ENCODE measurements at regions not wholly inside any gene's neighbourhood (a gene's known extent, or its start where the extent isn't known, plus 50 kb on each side); places are given as distances from the start of the nearest gene placed in this dataset.

GRCh38 chr4:135605076-135605475, 1403.5 kb upstream of the PABPC4L start:
- no peak for TF ChIP-seq CTCF (IDR thresholded peaks at IDR 0.05; ENCODE audit: low read depth, low read length, missing control alignments)
- no peak for DNase-seq (ENCODE audit: low read depth)
- no peak overlapping the region for H3K4me3 ChIP-seq (ENCODE audit: low read depth, low read length)
- in situ Hi-C loops (cut with HindIII; ENCODE audit: low sequenced_read_pairs), result no loop called here

DNA sequence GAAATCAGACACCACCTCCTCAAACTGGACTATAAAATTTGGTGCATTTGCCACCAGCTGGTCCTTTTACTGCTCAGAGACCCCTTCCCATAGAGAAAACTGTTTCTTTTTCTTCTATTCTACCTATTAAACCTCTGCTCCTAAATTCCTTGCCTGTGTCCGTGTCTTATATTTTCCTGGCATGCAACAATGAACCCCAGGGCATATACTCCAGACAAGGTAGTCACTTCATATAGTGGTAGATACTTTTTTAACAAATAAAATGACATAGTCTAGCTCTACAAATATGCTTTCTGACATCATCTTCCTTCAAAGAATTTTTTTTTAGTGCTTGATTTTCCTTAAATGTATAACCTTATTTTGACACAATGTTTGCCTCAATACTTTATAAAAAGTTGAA, 1402.9 kb upstream of the PABPC4L start:
- TF ChIP-seq CTCF (IDR thresholded peaks at IDR 0.05; ENCODE audit: low read depth, low read length, missing control alignments), result no peak
- no peak for DNase-seq (ENCODE audit: low read depth)
- H3K4me3 ChIP-seq (ENCODE audit: low read depth, low read length), result no peak overlapping the region
- in situ Hi-C loops (cut with HindIII; ENCODE audit: low sequenced_read_pairs), result no loop called here

GRCh38 chr4:135601351-135601750, 1399.8 kb upstream of the PABPC4L start:
- no peak overlapping the region for H3K4me3 ChIP-seq (ENCODE audit: low read depth, low read length)
- in situ Hi-C loops (cut with HindIII; ENCODE audit: low sequenced_read_pairs), result no loop called here
- no peak for DNase-seq (ENCODE audit: low read depth)
- no peak for TF ChIP-seq CTCF (IDR thresholded peaks at IDR 0.05; ENCODE audit: low read depth, low read length, missing control alignments)

DNA sequence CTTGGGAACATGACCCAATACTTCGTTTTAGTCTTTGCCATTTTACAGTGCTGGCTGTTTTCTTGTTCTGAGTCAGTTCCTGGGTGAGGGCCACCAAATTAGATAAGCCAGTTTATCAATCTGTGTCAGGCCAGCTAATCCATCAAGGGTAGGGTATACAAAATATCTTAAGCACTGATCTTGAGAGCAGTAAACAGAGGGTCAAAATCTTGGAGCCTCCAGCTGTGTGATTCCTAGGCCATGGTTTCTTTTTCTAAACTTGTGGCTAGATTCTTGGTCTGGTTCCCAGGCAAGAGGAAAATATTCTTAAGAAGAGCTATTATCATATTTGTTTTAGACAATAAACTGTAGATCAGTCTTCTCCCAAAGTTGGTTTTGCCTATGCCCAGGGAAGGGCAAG, 1396.6 kb upstream of the PABPC4L start:
- no peak overlapping the region for H3K4me3 ChIP-seq (ENCODE audit: low read depth, low read length)
- TF ChIP-seq CTCF (IDR thresholded peaks at IDR 0.05; ENCODE audit: low read depth, low read length, missing control alignments), result no peak
- in situ Hi-C loops (cut with HindIII; ENCODE audit: low sequenced_read_pairs), result no loop called here
- peak; percentile 62 for DNase-seq (ENCODE audit: low read depth)

DNA sequence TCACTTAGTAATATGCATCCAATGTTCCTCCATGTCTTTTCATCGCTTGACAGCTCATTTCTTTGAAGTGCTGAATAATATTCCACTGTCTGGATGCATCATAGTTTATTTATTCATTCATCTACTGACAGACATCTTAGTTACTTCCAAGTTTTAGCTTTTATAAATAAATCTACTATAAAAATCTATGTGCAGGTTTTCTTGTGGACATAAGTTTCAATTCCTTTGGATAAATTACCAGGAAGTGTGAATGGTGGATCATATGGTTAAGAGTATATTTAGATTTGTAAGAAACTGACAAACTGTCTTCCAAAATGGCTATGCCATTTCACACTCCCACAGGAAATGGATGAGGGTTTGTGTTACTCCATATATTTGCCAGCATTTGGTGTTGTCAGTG, 1392.9 kb upstream of the PABPC4L start:
- H3K4me3 ChIP-seq (ENCODE audit: low read depth, low read length), result no peak overlapping the region
- TF ChIP-seq CTCF (IDR thresholded peaks at IDR 0.05; ENCODE audit: low read depth, low read length, missing control alignments), result no peak
- DNase-seq (ENCODE audit: low read depth), result no peak
- in situ Hi-C loops (cut with HindIII; ENCODE audit: low sequenced_read_pairs), result no loop called here

- TF ChIP-seq CTCF (IDR thresholded peaks at IDR 0.05; ENCODE audit: low read depth, low read length, missing control alignments), result no peak
- in situ Hi-C loops (cut with HindIII; ENCODE audit: low sequenced_read_pairs), result no loop called here
- no peak overlapping the region for H3K4me3 ChIP-seq (ENCODE audit: low read depth, low read length)
- DNase-seq (ENCODE audit: low read depth), result no peak
Observed at GRCh38 chr4:135575041-135575440, 1373.5 kb upstream of the PABPC4L start.

GRCh38 chr4:135573251-135573650, 1371.7 kb upstream of the PABPC4L start:
- H3K4me3 ChIP-seq (ENCODE audit: low read depth, low read length), result no peak overlapping the region
- TF ChIP-seq CTCF (IDR thresholded peaks at IDR 0.05; ENCODE audit: low read depth, low read length, missing control alignments), result no peak
- in situ Hi-C loops (cut with HindIII; ENCODE audit: low sequenced_read_pairs), result no loop called here
- no peak for DNase-seq (ENCODE audit: low read depth)
